ENCODE measurements at regions not wholly inside any gene's neighbourhood (a gene's known extent, or its start where the extent isn't known, plus 50 kb on each side); places are given as distances from the start of the nearest gene placed in this dataset.

GRCh38 chr18:47317824-47318508, 66.5 kb upstream of the SKOR2 start:
- DNase-seq, result no peak

- no peak for DNase-seq
Observed at GRCh38 chr18:47316924-47317323, 65.5 kb upstream of the SKOR2 start.

DNA sequence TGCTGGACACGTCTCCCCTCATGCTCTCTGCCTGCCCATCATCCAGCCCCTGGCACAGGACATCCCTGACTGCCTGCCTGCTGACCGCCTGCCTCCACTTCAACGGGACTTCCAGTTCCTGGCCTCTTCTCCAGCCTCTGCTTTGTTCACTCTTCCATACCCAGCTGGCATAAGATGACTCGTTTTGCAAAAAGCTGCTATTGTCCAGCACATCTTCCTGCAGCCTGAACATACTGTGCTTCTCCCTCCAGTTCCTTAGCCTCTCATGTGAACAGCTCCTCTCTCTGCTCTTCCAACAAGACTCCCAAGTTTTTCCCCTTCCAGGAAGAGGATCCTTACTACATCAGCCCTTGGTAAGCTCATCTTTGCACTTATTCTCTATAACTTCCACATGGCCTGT, 62.4 kb upstream of the SKOR2 start:
- no peak for DNase-seq

DNA sequence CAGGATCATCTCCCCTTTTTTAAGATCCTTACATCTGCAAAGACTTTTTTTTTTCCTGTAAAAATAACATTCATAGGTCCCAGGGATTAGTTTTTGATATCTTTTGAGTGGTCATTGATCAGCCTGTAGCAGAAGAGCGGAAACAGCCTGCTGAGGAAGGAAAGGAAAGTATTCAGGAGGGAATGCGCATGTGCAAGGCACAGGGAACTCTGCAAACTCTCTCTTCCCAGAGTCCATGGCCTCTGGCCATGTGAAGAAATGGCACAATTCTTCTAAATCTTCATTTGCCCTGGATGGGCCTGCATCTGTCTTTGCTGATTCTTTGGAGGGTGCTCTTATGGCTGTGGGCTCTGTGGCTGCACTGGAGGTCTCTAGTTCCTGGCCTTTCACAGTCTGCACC, 60.1 kb upstream of the SKOR2 start:
- no peak for DNase-seq

Measured in GF-D8 (cell line).